ENCODE measurements at regions not wholly inside any gene's neighbourhood (a gene's known extent, or its start where the extent isn't known, plus 50 kb on each side); places are given as distances from the start of the nearest gene placed in this dataset.

DNA sequence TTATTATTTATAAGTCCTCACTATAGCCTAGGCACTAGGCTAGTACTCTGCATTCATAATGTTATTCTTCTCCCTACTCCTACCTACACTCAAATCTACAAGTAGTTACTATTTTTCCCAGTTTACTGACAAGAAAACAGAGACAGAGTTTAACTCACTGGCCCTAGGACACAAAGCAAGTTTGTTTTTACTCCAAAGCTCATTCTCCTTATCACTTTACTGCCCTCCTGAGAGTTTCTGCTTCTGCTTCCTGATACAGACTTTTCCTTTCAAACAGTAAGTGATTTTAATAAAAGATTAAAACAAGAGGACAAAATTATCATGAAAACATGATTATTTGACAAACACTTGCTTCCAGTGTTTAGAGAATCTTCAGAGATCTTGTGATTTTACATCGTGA, 60.6 kb upstream of the CADPS start:
- H3K4me2 ChIP-seq (ENCODE audit: low read depth, low read length): no peak overlapping the region
- DNase-seq (ENCODE audit: low spot score) (no peak), FAIRE-seq (no peak), ATAC-seq (no peak)
- H4K20me1 ChIP-seq (ENCODE audit: insufficient read depth, low read length): no peaks in the 10 kb centered on the region
- no peaks in the 10 kb centered on the region for H3K36me3 ChIP-seq (replicated peaks in 1 of 2; ENCODE audit: control insufficient read depth in 1 of 2, insufficient read depth in 2 of 2, low read length in 2 of 2)
- CTCF ChIA-PET (ENCODE audit: low intra/inter-chr PET ratio, low total read pairs): no interaction called here
- H3K9ac ChIP-seq (ENCODE audit: insufficient read depth, low read depth, low read length): no peak overlapping the region
- in situ Hi-C loops (cut with HindIII; ENCODE audit: extremely low pct_ligation_motif_present, low pct_unique_long_range_greater_than_20kb): no loop called here
- WGBS (ENCODE audit: low lambda C conversion rate): 0% methylated on average over 1 of the region's 1 CpG
- peaks cover 6% of the 10 kb centered on the region; the same call in 1 of the 2 replicates for H3K4me1 ChIP-seq (ENCODE audit: insufficient read depth, low read length)
- H3K27ac ChIP-seq (ENCODE audit: extremely low read length, insufficient read depth, low read length): no peak overlapping the region
- H3K79me2 ChIP-seq (ENCODE audit: insufficient read depth, low read length): no peaks in the 10 kb centered on the region
- H3K9me3 ChIP-seq (ENCODE audit: low read length): no peaks in the 10 kb centered on the region
- H2AFZ ChIP-seq (ENCODE audit: low read length): no peak overlapping the region
- intact Hi-C loops (cut with micrococcal nuclease; ENCODE audit: unreplicated experiment): no loop called here
- BruUV-seq (replicated peaks): no TSS peak
- POLR2A ChIA-PET: no interaction called here
- no peaks in the 10 kb centered on the region for H3K27me3 ChIP-seq (ENCODE audit: control insufficient read depth in 1 of 2, insufficient read depth in 2 of 2, low read length in 2 of 2)
- H3K4me3 ChIP-seq (replicated peaks in 1 of 3; ENCODE audit: insufficient read depth in 1 of 3, low read depth in 2 of 3, low read length in 3 of 3): no peak overlapping the region
- no peak for TF ChIP-seq ZNF383 (CRISPR knock-in tag; IDR thresholded peaks at IDR 0.05; ENCODE audit: borderline replicate concordance)
- TF ChIP-seq, protein P1, sequence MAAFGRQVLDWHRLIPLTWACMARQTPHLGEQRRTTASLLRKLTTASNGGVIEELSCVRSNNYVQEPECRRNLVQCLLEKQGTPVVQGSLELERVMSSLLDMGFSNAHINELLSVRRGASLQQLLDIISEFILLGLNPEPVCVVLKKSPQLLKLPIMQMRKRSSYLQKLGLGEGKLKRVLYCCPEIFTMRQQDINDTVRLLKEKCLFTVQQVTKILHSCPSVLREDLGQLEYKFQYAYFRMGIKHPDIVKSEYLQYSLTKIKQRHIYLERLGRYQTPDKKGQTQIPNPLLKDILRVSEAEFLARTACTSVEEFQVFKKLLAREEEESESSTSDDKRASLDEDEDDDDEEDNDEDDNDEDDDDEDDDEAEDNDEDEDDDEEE (CRISPR knock-in tag; IDR thresholded peaks at IDR 0.05): no peak
- TF ChIP-seq NFRKB (IDR thresholded peaks at IDR 0.05): no peak
- no peak for TF ChIP-seq PITX1 (CRISPR knock-in tag; IDR thresholded peaks at IDR 0.05)
- no peak for TF ChIP-seq ZNF121 (CRISPR knock-in tag; IDR thresholded peaks at IDR 0.05)
- TF ChIP-seq, protein P2, sequence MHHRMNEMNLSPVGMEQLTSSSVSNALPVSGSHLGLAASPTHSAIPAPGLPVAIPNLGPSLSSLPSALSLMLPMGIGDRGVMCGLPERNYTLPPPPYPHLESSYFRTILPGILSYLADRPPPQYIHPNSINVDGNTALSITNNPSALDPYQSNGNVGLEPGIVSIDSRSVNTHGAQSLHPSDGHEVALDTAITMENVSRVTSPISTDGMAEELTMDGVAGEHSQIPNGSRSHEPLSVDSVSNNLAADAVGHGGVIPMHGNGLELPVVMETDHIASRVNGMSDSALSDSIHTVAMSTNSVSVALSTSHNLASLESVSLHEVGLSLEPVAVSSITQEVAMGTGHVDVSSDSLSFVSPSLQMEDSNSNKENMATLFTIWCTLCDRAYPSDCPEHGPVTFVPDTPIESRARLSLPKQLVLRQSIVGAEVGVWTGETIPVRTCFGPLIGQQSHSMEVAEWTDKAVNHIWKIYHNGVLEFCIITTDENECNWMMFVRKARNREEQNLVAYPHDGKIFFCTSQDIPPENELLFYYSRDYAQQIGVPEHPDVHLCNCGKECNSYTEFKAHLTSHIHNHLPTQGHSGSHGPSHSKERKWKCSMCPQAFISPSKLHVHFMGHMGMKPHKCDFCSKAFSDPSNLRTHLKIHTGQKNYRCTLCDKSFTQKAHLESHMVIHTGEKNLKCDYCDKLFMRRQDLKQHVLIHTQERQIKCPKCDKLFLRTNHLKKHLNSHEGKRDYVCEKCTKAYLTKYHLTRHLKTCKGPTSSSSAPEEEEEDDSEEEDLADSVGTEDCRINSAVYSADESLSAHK (CRISPR knock-in tag; IDR thresholded peaks at IDR 0.05; ENCODE audit: borderline replicate concordance): no peak
- TF ChIP-seq, protein P3, sequence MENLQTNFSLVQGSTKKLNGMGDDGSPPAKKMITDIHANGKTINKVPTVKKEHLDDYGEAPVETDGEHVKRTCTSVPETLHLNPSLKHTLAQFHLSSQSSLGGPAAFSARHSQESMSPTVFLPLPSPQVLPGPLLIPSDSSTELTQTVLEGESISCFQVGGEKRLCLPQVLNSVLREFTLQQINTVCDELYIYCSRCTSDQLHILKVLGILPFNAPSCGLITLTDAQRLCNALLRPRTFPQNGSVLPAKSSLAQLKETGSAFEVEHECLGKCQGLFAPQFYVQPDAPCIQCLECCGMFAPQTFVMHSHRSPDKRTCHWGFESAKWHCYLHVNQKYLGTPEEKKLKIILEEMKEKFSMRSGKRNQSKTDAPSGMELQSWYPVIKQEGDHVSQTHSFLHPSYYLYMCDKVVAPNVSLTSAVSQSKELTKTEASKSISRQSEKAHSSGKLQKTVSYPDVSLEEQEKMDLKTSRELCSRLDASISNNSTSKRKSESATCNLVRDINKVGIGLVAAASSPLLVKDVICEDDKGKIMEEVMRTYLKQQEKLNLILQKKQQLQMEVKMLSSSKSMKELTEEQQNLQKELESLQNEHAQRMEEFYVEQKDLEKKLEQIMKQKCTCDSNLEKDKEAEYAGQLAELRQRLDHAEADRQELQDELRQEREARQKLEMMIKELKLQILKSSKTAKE (CRISPR knock-in tag; IDR thresholded peaks at IDR 0.05; ENCODE audit: borderline replicate concordance): no peak
- no peak for TF ChIP-seq ZNF446 (CRISPR knock-in tag; IDR thresholded peaks at IDR 0.05)
- TF ChIP-seq, protein P4, sequence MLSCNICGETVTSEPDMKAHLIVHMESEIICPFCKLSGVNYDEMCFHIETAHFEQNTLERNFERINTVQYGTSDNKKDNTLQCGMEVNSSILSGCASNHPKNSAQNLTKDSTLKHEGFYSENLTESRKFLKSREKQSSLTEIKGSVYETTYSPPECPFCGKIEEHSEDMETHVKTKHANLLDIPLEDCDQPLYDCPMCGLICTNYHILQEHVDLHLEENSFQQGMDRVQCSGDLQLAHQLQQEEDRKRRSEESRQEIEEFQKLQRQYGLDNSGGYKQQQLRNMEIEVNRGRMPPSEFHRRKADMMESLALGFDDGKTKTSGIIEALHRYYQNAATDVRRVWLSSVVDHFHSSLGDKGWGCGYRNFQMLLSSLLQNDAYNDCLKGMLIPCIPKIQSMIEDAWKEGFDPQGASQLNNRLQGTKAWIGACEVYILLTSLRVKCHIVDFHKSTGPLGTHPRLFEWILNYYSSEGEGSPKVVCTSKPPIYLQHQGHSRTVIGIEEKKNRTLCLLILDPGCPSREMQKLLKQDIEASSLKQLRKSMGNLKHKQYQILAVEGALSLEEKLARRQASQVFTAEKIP (CRISPR knock-in tag; IDR thresholded peaks at IDR 0.05; ENCODE audit: borderline replicate concordance): no peak
- no peak for TF ChIP-seq SMARCE1 (IDR thresholded peaks at IDR 0.05; ENCODE audit: borderline replicate concordance)
- no peak for TF ChIP-seq SMAD9 (CRISPR knock-in tag; IDR thresholded peaks at IDR 0.05)
- TF ChIP-seq, protein P5, sequence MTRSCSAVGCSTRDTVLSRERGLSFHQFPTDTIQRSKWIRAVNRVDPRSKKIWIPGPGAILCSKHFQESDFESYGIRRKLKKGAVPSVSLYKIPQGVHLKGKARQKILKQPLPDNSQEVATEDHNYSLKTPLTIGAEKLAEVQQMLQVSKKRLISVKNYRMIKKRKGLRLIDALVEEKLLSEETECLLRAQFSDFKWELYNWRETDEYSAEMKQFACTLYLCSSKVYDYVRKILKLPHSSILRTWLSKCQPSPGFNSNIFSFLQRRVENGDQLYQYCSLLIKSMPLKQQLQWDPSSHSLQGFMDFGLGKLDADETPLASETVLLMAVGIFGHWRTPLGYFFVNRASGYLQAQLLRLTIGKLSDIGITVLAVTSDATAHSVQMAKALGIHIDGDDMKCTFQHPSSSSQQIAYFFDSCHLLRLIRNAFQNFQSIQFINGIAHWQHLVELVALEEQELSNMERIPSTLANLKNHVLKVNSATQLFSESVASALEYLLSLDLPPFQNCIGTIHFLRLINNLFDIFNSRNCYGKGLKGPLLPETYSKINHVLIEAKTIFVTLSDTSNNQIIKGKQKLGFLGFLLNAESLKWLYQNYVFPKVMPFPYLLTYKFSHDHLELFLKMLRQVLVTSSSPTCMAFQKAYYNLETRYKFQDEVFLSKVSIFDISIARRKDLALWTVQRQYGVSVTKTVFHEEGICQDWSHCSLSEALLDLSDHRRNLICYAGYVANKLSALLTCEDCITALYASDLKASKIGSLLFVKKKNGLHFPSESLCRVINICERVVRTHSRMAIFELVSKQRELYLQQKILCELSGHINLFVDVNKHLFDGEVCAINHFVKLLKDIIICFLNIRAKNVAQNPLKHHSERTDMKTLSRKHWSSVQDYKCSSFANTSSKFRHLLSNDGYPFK (CRISPR knock-in tag; IDR thresholded peaks at IDR 0.05; ENCODE audit: borderline replicate concordance): no peak
- no peak for TF ChIP-seq TP53 (CRISPR knock-in tag; conservative IDR thresholded peaks at IDR 0.05)
- no peak for TF ChIP-seq SP5 (CRISPR knock-in tag; IDR thresholded peaks at IDR 0.05; ENCODE audit: borderline replicate concordance, low read depth)
- TF ChIP-seq RARA (CRISPR knock-in tag; IDR thresholded peaks at IDR 0.05): no peak
- TF ChIP-seq CREM (IDR thresholded peaks at IDR 0.05): no peak
- TF ChIP-seq CREM (CRISPR knock-in tag; IDR thresholded peaks at IDR 0.05): no peak
